HG03469 (cell line): ENCODE measurements at regions not wholly inside any gene's neighbourhood (a gene's known extent, or its start where the extent isn't known, plus 50 kb on each side); places are given as distances from the start of the nearest gene placed in this dataset.
A peak's percentile ranks its signal among the peaks of the same experiment; 100 is the strongest.

Experiments
- ATAC-seq: cut with Tn5 transposase; IDR thresholded peaks from one replicate; pipeline ENCODE4 v1.9.1; 2021; ENCODE audit warnings: mild to moderate bottlenecking, moderate library complexity, moderate number of reproducible peaks; ENCODE audit not compliant: unreplicated experiment

DNA sequence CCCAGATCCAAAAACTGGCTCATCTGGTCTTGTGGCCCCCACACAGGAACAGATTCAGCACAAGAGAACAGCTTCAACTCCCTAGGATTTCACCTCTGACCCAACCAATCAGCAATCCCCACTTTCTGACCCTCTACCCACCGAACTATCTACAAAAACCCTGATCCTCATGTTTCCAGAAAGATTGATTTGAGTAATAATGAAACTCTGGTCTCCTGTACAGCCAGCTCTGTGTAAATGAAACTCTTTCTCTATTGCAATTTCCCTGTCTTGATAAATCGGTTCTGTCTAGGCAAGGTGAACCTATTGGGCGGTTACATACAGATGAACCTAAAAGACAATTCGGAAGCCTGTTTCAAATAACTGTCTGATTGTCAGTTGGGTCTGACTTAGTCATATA, 847.6 kb upstream of the ALCAM start:
- ATAC-seq: peak; percentile 23

GRCh38 chr3:104519468-104520227, 847.1 kb upstream of the ALCAM start:
- no peak for ATAC-seq

GRCh38 chr3:104520228-104520655, 846.5 kb upstream of the ALCAM start:
- ATAC-seq: peak; percentile 24

DNA sequence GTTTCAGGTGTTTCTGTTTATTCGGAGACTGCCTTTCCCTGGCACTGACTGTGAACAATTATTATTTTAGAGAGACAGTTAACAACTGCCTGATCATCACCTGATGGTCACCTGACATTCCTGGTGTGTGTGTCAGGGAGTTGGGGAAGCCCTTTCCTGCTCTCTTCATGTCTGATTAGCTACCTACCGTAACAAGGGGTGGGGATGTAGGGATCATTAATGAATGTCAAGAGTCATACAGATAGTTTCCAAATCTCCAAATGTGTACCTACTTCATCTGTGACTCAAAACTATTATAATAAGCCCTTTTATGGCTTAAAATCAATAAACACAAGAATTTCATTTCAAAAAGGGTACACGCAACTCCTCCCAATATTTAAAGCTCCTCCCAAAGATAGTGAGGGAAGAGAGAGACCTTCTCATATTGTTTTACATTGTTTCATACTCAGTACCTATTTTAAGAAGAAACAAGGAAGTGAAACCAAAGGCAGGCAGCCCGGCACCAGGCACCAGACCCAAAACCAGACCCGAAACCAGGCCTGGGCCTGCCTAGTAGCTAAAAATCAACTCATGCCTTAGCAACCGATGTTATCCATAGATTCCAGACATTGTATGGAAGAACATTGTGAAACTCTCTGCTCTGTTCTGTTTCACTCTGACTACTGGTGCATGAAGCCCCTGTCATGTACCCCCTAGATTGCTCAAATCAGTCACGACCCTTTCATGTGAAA, 844.9 kb upstream of the ALCAM start:
- peak; percentile 38 for ATAC-seq

DNA sequence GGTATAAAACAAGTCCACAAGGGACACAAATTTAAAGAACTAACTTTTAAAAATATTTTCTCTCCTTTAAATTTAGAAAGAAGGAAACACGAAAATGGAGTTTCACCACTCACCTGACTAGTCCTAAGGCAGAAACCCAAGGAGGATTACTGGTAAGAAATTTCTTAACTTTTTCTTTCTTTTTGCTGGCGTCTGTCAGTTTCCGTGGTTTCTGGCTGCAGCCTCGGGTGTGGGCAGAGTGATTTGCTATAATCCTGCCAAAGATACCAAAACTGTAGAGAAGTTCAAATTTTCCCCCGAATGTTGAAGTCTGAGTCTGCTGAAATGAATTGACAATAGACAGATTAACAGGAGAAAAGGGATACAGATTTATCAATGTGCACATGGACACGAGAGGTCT, 843.6 kb upstream of the ALCAM start:
- ATAC-seq: no peak

DNA sequence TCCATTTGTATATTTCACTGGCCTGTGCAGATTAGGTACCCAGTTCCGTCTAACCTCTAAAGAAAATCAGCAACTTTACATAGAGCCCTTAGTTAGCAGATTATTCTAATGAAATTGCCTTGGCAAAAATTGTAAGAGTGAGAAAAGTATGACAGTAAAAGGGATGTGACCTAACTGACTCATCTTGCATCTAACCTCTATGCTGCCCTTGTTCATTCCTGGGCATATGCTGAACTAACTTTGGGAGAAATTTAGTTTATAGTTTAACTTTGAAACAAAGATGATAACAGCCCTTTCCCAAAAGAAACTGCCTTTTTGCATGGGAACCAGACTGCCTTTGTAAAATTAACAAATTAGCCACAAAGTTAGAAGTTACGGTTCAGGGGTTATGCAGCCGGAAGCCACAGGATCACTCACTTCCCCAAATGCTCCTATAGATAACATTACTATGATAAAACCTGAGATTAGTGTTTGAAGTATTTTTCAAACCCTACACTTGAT, 839.8 kb upstream of the ALCAM start:
- peak; percentile 76 for ATAC-seq

GRCh38 chr3:104530934-104531333, 835.8 kb upstream of the ALCAM start:
- no peak for ATAC-seq

DNA sequence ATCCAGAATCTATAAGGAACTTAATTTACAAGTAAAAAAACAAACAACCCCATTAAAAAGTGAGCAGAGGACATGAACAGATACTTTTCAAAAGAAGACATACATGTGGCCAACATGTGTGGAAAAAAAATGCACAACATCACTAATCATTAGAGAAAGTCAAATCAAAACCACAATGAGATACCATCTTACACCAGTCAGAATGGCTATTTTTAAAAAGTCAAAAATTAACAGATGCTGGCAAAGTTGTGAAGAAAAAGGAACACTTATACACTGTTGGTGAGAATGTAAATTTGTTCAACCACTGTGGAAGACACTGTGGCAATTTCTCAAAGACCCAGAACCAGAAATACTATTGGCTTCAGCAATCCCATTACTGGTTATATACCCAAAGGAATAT, 830.0 kb upstream of the ALCAM start:
- no peak for ATAC-seq

GRCh38 chr3:104537323-104537722, 829.4 kb upstream of the ALCAM start:
- no peak for ATAC-seq

DNA sequence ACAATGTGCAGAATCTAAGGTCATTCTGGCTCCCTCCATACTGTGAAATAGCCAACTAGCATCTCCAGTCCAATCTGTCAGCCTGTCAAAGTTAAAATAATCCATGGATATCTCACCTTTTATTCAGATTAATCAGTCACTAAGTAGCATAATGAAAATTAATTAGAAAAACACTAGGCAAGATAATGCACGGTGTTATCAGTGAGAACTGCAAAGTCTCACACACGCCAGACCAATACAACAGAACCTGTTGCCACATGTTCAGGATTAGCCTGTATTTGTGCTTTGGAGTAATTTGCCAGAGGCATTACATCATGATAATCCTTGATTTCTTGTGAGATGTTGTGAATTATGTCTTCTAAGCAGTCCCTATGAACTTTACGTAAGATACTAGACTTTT, 820.4 kb upstream of the ALCAM start:
- ATAC-seq: no peak

DNA sequence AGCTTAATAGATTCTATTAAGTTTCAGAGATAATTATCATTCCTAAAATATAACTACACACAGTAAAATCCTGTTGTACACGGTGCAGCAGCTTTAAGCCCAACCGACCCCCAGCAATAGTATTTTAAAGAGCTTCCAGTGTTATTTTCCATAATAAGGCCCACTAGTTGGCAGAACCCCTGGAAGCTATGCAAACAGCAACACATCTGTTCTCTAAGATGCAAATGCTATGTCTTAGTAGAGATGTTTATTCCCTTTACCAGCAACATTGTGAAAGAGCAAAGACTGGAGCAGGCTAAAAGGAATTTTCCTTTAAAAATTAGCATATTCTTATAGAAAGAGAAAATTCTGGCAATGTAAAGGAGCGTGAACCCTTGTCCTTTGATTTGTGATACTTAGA, 819.7 kb upstream of the ALCAM start:
- no peak for ATAC-seq

GRCh38 chr3:104548401-104548800, 818.3 kb upstream of the ALCAM start:
- ATAC-seq: no peak

- no peak for ATAC-seq
These were observed 817.5 kb upstream of the ALCAM start for GRCh38 chr3:104549099-104549714.

- ATAC-seq: no peak
These were observed 813.6 kb upstream of the ALCAM start for GRCh38 chr3:104553121-104553520.

GRCh38 chr3:104554425-104554824, 812.3 kb upstream of the ALCAM start:
- ATAC-seq: no peak

DNA sequence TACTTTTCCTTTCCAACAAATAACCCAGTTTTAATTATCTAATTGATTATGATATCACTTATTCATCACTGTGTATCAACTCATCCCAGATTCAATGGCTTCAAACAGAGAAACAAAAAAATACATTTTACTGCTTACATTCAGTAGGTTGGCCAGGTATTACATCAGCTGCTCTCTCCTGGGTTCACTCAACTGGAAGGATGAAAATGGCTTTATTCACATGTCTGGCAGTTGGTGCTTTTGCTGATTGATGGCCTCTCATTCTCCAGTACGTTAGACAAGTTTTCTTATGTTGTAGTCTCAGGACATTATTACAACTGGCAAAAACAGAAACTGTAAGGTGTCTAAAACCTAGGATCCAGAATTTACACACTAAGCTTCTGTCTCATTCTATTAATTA, 811.0 kb upstream of the ALCAM start:
- no peak for ATAC-seq

GRCh38 chr3:104556372-104557078, 810.2 kb upstream of the ALCAM start:
- no peak for ATAC-seq

DNA sequence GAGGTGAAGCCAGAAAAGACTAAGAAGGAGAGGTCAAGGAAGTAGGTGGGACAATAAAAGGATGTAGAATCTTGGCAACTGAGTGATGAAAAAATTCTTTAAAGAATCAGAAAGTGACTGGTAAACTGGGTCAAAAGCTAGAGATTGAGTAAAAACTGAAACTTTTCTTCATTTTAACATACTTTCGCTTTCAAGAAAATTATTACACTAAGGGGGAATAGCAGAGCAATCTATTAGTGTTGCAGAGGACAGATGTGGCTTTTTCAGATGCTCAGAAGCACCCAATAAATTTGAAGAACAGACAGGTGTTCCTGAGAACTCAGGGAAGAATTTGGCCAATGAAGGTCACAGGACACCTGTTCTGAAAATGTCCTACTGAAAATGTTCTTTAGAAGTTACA, 805.4 kb upstream of the ALCAM start:
- no peak for ATAC-seq

DNA sequence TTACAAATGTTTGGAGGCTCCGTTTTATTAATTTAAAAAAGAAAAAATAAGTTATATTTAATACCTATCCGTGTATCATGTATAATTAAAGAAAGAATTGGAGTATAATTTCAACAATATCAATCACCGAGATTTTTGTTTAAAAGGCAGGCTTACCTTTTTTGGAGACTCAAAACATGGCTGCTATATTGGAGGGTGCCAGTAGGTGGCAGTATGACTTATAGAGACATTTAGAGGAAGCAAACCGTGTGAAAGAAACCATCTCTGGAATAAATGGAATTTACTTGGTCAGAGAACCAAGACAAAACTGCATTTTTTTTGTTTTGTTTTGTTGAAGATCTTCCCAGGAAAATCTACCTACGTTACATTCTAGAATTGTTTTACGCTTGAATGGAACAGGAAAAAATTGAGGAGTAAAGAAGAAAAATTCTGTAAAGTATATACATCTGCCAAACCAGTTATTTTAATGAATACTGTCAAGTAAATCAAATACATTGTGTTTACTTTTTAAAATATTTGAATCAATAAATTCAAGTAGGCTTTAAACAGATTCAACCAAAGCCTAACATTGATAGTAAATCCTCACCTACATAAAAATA, 802.6 kb upstream of the ALCAM start:
- no peak for ATAC-seq

DNA sequence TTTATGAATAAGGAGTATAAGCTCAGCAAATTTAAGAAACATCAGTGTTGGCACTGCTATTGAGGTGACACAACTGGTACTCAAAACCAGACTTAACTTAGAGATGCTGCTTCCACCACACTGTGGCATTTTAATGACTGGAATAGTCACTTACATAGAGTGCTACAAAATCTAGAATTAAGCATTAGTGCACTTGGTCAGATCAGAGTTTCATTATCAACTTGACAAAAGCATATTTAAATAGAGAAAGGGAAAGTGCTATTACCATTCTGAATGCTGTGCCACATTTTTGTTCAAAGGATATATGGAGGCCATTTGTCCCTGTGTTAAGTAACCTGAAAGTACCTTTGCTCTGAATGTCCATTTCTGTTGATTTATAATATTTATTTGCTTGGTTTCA, 800.7 kb upstream of the ALCAM start:
- ATAC-seq: no peak

- ATAC-seq: no peak
These were observed 791.1 kb upstream of the ALCAM start for GRCh38 chr3:104575634-104576033.
